Stimulated activated naive CD4-positive, alpha-beta T cell treated with Interleukin-2 at 50 U/mL for 16 hours (primary cell): ENCODE measurements at regions not wholly inside any gene's neighbourhood (a gene's known extent, or its start where the extent isn't known, plus 50 kb on each side); places are given as distances from the start of the nearest gene placed in this dataset.
"Not testable (repeated sequence)": the region's sequence is repeated elsewhere in the genome, so short reads cannot be mapped to it uniquely, and the experiment has no call there.

Experiments
- DNase-seq: peaks from one replicate; lab custom pipeline; 2025; lab: John Stamatoyannopoulos, UW

GRCh38 chr5:167858186-167858855, 433.1 kb upstream of the WWC1 start:
- not testable (repeated sequence) for DNase-seq

DNA sequence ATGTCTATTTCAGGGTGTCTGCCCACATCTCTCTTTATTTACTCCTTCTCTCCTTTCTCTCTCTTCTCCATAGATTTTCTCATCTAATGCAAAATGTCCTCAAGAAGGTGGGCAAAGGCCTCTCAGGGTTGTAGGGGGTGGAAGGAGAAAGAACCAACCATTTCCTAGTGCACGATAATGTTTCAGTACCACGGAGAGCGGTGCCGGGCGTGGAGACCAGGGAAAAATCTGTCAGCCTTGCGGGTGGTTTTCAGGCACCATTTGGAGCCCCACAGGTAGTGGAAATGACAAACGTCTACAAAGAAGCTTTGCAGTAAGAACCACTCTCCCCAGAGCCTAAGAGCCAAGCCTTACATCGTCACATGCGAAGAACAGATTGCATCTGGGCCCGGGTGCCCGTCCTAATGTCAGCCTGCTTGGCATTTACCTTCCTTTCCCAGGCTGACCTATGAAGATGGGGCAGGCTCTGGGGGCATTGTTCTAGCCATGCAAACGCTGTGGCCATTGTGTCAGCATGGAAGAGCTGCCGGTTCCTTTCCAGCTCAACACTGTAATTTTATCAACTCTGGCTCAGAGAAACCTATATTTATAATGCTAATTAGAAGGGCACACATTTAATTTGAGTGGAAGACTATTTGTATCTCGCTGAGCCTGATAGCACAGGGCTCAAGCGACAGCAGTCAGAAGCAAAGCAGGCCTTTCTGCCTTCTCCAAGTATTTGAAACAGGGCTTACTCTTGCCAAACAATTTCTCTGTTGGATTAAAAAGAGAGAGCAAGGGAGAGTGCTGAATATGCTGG, 430.1 kb upstream of the WWC1 start:
- DNase-seq: no peak

DNA sequence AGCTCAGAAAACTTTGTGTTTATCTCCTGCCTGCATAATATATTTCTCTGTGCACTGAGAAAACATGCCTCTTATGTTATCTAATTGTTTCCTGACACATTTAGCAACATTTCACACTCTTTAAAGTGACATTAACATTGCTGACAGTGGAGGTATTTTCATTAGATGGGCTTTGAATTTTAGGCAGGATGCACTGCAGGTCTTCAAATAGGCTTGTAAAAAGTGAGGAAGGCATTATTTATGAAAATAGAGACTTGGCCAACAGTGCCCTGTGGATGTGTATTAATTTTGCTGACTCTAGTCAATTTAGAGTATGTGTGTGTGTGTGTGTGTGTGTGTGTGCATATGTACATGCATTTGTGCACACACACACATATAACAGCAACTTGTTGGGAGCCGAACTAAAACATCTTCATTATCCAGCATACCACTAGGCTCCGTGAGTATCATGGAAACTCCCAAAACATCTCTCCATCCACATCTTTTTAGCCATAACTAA, 429.5 kb upstream of the WWC1 start:
- no peak for DNase-seq

DNA sequence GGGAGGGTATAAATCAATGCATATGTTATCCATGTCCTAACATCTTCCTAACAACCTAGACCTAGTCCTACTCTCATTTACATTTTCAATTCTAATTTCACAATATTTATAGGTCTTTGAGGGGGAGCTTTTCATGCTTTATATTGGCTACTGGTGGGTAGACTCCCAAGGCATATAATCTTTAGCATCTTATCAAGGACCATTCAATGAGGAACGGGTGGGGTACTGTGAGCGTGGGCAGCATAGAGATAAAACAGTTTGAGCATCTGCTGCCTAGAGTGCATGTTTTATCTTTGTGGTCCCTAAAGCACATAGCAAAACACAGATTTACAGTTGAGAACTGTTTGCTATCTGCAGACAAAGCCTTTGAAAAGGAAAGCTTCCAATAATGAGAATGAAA, 427.6 kb upstream of the WWC1 start:
- no peak for DNase-seq

- no peak for DNase-seq
Measured at GRCh38 chr5:167864801-167865200, 426.6 kb upstream of the WWC1 start.

- no peak for DNase-seq
Measured at GRCh38 chr5:167866797-167867196, 424.6 kb upstream of the WWC1 start.

DNA sequence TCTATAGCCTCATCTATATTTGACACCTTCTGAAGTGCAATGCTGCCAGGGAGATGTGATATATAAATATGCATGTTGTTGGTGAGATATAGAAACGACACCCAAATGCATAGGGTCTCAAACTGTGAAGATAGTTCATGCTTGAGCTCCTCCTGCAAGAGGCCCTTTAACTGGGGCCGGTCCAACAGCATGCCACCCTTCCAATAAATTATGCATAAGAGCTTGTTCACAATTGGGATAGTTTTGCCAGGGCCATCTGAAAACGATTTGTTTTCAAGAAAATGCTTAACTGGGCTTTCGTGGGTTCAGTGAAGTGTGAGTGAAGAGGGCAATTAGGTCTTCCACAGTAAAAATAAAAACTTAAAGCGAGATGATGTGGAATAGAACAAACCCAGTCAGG, 424.2 kb upstream of the WWC1 start:
- DNase-seq: no peak

DNA sequence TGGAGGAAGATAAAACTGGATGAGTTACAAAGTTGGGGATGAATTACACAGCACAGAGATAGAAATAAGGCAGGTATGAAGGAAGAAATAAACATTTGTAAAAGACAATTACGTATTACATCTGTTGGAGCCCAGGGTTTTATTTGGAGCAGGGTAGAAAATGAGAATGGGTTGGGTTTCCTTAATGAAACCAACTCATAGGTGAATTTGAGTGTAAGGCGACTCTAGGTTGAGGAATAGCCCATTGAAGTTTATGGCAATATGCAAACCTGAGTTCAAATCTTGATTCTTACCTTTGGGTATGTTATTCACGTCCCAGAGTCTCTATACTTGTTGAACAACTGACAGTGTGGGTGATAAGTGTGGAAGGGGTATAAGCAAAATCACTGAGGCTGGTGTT, 422.3 kb upstream of the WWC1 start:
- no peak for DNase-seq

GRCh38 chr5:167870055-167870454, 421.4 kb upstream of the WWC1 start:
- no peak for DNase-seq

GRCh38 chr5:167871091-167871490, 420.4 kb upstream of the WWC1 start:
- DNase-seq: no peak

- no peak for DNase-seq
Measured at GRCh38 chr5:167872791-167873190, 418.7 kb upstream of the WWC1 start.

DNA sequence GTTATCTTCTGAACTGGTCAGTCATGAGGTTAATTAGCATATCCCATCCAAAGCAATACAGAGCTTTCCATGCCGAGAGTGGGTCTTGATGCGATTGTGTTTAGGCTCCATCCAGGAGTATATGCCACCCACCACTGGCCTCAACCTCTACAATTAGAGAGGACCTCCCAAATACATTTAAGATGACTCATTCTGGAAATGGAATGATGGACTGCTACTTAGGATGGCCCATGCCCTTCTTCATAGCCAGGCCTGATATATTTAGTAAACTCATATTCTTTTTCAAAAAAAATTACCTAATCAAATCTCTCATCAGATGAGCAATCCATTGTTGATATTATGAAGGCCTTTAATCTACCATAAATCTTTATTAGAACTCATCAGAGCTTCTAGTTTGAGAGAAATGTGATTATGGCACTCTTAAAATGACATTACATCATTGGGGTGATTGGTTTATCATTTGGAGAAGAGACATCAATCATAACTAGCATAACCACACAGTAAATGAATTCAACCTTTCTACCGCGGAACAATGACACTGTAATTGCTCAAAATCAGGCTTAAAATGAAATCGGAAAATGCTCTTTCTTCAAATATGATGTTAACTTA, 414.2 kb upstream of the WWC1 start:
- DNase-seq: no peak

GRCh38 chr5:167877924-167878323, 413.5 kb upstream of the WWC1 start:
- no peak for DNase-seq

GRCh38 chr5:167880420-167880819, 411.0 kb upstream of the WWC1 start:
- no peak for DNase-seq

GRCh38 chr5:167881041-167881440, 410.4 kb upstream of the WWC1 start:
- no peak for DNase-seq

DNA sequence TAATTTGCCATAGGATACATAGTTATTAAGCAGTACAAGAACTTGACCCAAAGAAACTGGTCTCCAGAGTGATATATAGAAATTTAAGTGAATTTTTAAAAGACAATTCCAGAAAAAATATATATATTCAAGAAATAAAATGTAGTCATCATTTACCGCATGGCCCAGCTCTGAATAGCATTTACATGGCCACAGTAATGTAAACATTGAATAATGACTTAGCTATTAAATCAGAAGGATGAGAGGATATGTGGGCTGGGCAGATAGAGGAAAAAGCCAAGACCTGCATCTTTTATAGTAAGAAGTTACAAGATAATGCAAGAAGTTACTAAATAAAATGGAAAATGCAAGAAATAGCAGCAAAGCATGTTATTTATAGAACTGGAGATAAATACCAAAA, 405.2 kb upstream of the WWC1 start:
- no peak for DNase-seq

DNA sequence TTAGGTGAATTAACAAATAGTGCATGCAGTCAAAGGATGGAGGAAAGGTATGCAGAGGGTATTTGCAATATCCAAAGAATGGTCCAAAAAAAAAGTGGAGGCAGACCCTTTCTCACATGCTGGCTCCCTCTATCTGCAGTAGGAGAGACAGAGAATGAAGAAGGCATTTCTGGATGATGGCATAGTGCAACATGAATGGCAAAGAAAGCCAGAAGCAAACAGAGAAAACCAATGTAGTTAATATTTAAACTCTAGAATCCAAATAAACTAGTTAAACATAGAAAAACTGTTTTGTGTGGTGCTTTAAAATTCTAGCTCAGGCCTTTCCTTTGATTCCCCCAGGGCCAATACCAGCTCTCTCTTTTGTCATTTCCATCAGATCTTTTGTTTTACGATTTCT, 403.1 kb upstream of the WWC1 start:
- DNase-seq: no peak

DNA sequence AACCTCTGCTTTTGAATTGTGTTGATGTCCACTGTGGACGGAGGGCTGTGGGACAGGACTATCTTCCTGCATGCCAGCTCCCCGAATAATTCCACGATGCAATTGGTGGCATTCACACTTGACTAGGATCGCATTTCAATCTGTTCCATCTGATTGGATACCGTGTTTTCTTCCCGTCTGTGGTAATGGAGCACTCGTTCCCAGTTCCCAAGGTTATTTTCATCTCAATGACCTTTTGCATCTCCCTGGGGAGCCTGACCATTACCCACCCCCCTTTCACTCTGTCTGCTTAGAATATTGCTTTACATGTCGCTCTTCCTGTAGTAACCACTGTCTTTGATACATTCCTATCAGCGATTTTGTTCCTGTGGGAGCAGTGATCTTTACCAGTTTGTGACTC, 402.2 kb upstream of the WWC1 start:
- DNase-seq: no peak

DNA sequence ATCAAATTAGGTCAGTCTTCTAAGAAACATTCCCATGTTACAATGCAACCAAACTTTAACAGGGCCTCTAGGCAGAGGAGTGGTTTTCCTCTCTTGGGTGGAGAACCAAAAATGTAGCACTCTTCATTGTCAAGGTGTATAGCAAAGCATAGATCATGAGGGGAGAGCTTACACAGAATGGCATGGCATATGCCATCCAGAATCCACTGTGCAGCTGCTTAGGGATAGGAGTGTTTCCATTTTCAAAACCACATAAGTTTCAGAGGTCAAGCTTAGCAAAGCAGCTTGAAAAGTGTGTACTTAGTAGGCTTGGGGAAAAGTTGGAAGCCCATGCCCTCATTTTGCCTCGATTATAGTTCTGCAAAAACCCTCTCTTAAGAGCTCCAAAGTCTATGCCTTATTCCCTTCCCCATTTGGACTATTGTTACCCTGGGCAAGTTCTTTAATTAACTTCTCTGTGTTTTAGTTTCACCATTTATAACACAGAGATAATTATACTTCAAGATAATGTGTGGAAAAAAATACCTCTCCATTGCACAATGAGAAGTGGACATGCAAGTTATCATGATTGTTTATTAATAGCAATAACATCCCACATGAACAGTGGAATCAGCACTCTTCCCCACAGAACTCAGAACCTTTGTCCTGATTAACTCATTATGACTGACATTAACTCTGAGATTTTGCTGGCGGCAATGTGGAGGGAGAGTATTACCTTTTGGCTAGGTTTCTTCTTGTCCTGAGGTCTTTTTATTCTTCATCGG, 398.9 kb upstream of the WWC1 start:
- no peak for DNase-seq

GRCh38 chr5:167893271-167893670, 398.2 kb upstream of the WWC1 start:
- no peak for DNase-seq

DNA sequence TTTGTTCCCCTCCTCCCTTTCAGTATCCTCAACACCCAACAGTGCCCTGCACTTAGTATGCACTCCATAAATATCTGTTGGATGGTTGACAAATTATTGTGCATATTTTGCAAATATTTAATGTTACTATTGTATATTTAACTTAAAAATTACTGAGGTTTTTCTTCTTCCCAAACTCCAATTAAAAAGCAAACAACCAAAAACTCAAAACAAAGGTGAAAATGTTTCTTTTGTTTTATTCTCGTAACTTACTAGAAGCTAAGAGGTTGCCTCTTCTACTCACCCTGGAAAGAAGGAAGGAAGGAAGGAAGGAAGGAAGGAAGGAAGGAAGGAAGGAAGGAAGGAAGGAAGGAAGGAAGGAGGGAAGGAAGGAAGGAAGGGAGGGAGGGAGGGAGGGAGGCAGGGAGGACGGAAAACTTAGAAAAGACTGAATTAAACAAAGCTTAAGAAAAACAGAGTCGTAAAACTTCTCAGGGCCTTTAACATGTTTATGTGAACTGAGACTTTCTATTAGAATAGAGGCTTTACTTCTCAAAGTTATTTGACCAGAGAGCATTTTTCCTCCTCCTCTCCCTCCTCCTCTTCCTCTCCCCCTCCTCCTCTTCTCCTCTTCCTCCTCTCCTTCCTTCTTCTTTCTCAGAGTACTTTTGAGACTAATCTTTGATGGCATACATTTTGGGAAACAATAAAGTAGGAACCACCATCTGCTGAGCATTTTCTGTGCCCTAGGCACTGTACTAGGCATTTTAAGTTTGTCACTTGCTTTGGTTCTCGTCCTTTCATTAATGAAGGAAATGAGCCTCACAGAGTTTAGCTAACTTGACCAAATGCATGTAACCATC, 396.6 kb upstream of the WWC1 start:
- DNase-seq: no peak
